ENCODE measurements at regions not wholly inside any gene's neighbourhood (a gene's known extent, or its start where the extent isn't known, plus 50 kb on each side); places are given as distances from the start of the nearest gene placed in this dataset.

DNA sequence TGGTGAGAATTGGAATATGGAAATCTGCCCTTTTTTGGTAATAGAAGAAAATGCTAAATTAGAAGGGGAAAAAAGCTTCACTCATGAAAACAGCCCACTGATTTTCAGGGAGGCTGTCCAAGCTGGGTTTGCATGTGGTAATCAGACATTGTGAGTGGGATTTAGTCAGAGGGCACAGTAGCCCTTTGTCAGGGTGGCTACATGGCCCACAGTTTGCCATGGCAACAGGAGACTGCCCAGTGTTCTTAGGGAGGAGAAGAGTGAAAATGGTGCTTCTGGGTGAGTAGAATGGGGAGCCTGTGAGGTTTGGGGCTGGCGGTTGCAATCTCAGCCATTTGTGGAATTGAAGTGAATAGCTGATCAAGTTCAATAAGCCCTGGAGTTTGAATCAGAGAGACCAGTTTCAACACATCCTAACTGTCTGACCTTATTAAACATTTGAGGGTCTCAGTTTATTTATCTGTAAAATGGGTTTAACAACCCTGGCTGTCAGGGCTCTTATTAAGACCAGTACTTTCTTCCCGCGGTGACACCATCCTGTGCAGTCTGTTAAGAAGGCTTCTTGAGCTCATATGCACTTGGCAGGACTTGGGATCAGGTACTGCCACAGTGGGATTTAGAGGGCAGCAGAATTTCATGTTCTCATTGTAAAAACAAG lies 107.6 kb upstream of the TNC start:
- ATAC-seq (ENCODE audit: low FRiP score in 2 of 2) (no peak), DNase-seq (no peak)
- Histone ChIP-seq H3K9me3 (no peaks in the 10 kb centered on the region), H3K27me3 (no peaks in the 10 kb centered on the region), H3K27ac (no peak overlapping the region), H3K36me3 (no peaks in the 10 kb centered on the region), H3K4me1 (no peaks in the 10 kb centered on the region), H3K4me3 (no peak overlapping the region)
- 92 to 94% methylated on average over 3 of the region's 3 CpGs for WGBS, 2 donors
- TF ChIP-seq POLR2A (IDR thresholded peaks at IDR 0.05) (no peak), EP300 (IDR thresholded peaks at IDR 0.05) (no peak), POLR2AphosphoS5 (IDR thresholded peaks at IDR 0.05) (no peak)
- TF ChIP-seq, protein P1, sequence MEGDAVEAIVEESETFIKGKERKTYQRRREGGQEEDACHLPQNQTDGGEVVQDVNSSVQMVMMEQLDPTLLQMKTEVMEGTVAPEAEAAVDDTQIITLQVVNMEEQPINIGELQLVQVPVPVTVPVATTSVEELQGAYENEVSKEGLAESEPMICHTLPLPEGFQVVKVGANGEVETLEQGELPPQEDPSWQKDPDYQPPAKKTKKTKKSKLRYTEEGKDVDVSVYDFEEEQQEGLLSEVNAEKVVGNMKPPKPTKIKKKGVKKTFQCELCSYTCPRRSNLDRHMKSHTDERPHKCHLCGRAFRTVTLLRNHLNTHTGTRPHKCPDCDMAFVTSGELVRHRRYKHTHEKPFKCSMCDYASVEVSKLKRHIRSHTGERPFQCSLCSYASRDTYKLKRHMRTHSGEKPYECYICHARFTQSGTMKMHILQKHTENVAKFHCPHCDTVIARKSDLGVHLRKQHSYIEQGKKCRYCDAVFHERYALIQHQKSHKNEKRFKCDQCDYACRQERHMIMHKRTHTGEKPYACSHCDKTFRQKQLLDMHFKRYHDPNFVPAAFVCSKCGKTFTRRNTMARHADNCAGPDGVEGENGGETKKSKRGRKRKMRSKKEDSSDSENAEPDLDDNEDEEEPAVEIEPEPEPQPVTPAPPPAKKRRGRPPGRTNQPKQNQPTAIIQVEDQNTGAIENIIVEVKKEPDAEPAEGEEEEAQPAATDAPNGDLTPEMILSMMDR (IDR thresholded peaks at IDR 0.05), result no peak

DNA sequence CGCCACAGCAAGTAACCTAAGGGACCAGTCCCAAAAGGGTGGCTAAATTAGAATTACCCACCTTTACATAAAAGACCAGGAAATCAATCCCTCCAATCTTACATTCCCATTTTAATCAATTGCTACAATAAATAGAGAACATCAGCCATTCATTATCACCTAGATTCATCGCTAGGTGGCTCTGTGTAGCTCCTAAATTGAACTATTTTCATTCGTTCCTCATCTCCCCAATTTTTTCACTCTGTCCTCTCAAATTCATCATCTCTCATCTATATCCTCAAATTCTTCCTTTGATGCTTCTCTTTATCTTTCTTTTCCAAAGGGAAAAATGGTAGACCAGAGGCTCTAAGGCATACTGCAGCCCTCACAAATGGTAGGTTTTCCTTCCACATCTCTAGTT lies 108.2 kb upstream of the TNC start:
- no peaks in the 10 kb centered on the region for H3K4me1 ChIP-seq
- H3K9me3 ChIP-seq, result no peaks in the 10 kb centered on the region
- no peak overlapping the region for H3K4me3 ChIP-seq
- no peaks in the 10 kb centered on the region for H3K27me3 ChIP-seq
- TF ChIP-seq, protein P1 (IDR thresholded peaks at IDR 0.05), result no peak
- TF ChIP-seq EP300 (IDR thresholded peaks at IDR 0.05), result no peak
- no peak for TF ChIP-seq POLR2AphosphoS5 (IDR thresholded peaks at IDR 0.05)
- TF ChIP-seq POLR2A (IDR thresholded peaks at IDR 0.05), result no peak
- DNase-seq, result no peak
- 94 to 95% methylated on average over 3 of the region's 3 CpGs for WGBS, 2 donors
- no peak for ATAC-seq (ENCODE audit: low FRiP score in 2 of 2)
- no peaks in the 10 kb centered on the region for H3K36me3 ChIP-seq
- H3K27ac ChIP-seq, result no peak overlapping the region

DNA sequence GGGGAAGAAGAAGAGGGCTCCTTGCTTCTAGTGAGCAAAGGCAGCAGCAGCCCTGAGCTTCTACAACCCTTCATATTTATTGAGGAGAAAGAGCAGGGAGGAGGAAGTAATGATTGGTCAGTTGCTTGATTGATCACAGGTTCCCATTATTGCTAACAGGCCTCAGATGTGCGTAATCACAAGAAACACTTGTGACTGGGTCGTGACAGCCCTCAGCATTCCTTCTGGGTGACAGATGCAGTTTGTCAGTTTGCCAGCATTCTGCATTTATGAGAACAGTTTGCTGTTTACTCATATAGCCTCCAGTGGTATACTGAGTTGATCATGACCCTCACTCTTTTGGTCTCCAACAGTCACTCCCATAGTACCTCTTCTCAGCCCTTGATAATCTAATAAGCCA lies 111.5 kb upstream of the TNC start:
- no peak for TF ChIP-seq EP300 (IDR thresholded peaks at IDR 0.05)
- TF ChIP-seq POLR2A (IDR thresholded peaks at IDR 0.05), result no peak
- TF ChIP-seq POLR2AphosphoS5 (IDR thresholded peaks at IDR 0.05), result no peak
- TF ChIP-seq, protein P1 (IDR thresholded peaks at IDR 0.05), result no peak
- DNase-seq, result no peak
- H3K27ac ChIP-seq, result no peak overlapping the region
- no peaks in the 10 kb centered on the region for H3K4me1 ChIP-seq
- H3K27me3 ChIP-seq, result no peaks in the 10 kb centered on the region
- no peaks in the 10 kb centered on the region for H3K9me3 ChIP-seq
- ATAC-seq (ENCODE audit: low FRiP score in 2 of 2), result no peak
- no peak overlapping the region for H3K4me3 ChIP-seq
- H3K36me3 ChIP-seq, result no peaks in the 10 kb centered on the region
- 79 to 91% methylated on average over 2 of the region's 2 CpGs for WGBS, 2 donors

DNA sequence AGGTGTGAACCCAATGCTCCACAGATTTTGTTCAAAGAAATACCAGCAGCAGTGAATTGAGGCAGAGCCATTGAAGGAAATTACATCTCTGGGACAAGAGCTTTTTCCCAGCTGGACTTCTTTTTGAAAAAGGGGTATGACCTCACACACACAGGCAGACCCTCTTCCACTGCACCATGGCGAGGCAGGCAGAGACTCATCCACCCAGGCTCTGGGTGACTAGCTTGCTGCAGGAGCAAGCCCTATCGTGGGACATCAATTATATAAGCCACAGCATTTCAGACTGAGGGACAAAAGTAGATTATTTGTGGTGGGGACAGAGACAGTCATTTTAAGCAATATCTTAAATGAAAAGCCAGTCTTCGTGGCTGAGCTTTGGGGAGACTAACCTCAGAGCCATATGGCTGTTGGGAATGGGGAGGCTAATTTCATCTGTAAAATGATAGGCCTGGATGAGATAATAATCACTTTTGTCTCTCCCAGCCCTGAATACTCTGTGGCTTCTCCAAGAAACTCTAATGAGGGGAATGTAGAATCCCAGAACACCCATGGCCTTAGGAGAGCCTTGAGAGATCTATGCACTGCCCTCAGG lies 113.1 kb upstream of the TNC start:
- ATAC-seq (ENCODE audit: low FRiP score in 2 of 2), result no peak
- no peak for TF ChIP-seq POLR2AphosphoS5 (IDR thresholded peaks at IDR 0.05)
- TF ChIP-seq POLR2A (IDR thresholded peaks at IDR 0.05), result no peak
- no peak for TF ChIP-seq EP300 (IDR thresholded peaks at IDR 0.05)
- TF ChIP-seq, protein P1 (IDR thresholded peaks at IDR 0.05), result no peak
- Histone ChIP-seq H3K27ac (no peak overlapping the region), H3K36me3 (no peaks in the 10 kb centered on the region), H3K9me3 (no peaks in the 10 kb centered on the region), H3K27me3 (no peaks in the 10 kb centered on the region), H3K4me1 (no peaks in the 10 kb centered on the region), H3K4me3 (no peak overlapping the region)
- DNase-seq, result no peak
- WGBS, 2 donors, result 82 to 96% methylated on average over 3 of the region's 3 CpGs

Measured in upper lobe of left lung (tissue), 6 donors.